CD4-positive, alpha-beta T cell (primary cell): ENCODE measurements at regions not wholly inside any gene's neighbourhood (a gene's known extent, or its start where the extent isn't known, plus 50 kb on each side); places are given as distances from the start of the nearest gene placed in this dataset.

Experiments used
- ATAC-seq: fragments of 200-7000 bp; cut with Tn5 transposase; one replicate; pipeline ENCODE4 v1.10.0; 2022; ENCODE audit warnings: mild to moderate bottlenecking; ENCODE audit not compliant: poor library complexity
- CTCF ChIA-PET: fragments of 350-600 bp; sonication (Branson Sonifier 250); formaldehyde crosslinking; loops from one replicate; lab custom pipeline; 2021; ENCODE audit warnings: antibody characterized with exemption, inconsistent platforms; lab: Charles Lee
- POLR2A ChIA-PET: fragments of 350-600 bp; sonication (Branson Sonifier 250); formaldehyde crosslinking; loops from one replicate; lab custom pipeline; 2021; ENCODE audit warnings: antibody characterized with exemption, inconsistent platforms; lab: Charles Lee
- DNase-seq, 14 experiments: peaks; one replicate each; pipeline ENCODE4 v3.0.0-alpha.2; 2013 to 2020; ENCODE audit warnings: mixed read lengths in 2 of 14
- H3K27ac ChIP-seq, 2 donors: one replicate each; pipeline versions ENCODE4 v1.5.1 to v1.7.0; 2013; ENCODE audit warnings: low read length in 2 of 2, low read depth in 1 of 2, mild to moderate bottlenecking in 1 of 2
- H3K27me3 ChIP-seq, 2 experiments: 1 replicate in 1 of 2; 2 replicates in 1 of 2; pipeline versions ENCODE4 v1.6.1 to v1.7.0; 2013; ENCODE audit warnings: low read length in 2 of 2, control low read depth in 1 of 2, mild to moderate bottlenecking in 1 of 2, moderate library complexity in 1 of 2; ENCODE audit not compliant: insufficient read depth in 2 of 2, control insufficient read depth in 1 of 2
- H3K36me3 ChIP-seq: one replicate; pipeline ENCODE4 v1.6.1; 2013; ENCODE audit warnings: low read length, control low read depth; ENCODE audit not compliant: insufficient read depth
- H3K4me1 ChIP-seq: one replicate; pipeline ENCODE4 v1.6.1; 2013; ENCODE audit warnings: low read length, control low read depth; ENCODE audit not compliant: insufficient read depth
- H3K4me3 ChIP-seq: one replicate; pipeline ENCODE4 v1.5.1; 2013; ENCODE audit warnings: mild to moderate bottlenecking, low read length, moderate library complexity
- H3K9me3 ChIP-seq, 2 experiments: 1 replicate in 1 of 2; 2 replicates in 1 of 2; pipeline versions ENCODE4 v1.6.1 to v1.7.0; 2013; ENCODE audit warnings: low read length in 2 of 2, mild to moderate bottlenecking in 2 of 2, control low read depth in 1 of 2, moderate library complexity in 1 of 2; ENCODE audit not compliant: control insufficient read depth in 1 of 2, insufficient read depth in 1 of 2
- H3K27ac Mint-ChIP-seq: one replicate; pipeline ENCODE4 v1.8.0; 2020; ENCODE audit warnings: mixed read lengths
- H3K27me3 Mint-ChIP-seq: one replicate; pipeline ENCODE4 v1.8.0; 2021; ENCODE audit warnings: mixed read lengths
- H3K36me3 Mint-ChIP-seq: one replicate; pipeline ENCODE4 v1.8.0; 2021; ENCODE audit warnings: low read depth, mixed read lengths
- H3K4me1 Mint-ChIP-seq: one replicate; pipeline ENCODE4 v1.8.0; 2021; ENCODE audit warnings: low read depth, mixed read lengths
- H3K4me3 Mint-ChIP-seq: one replicate; pipeline ENCODE4 v1.8.0; 2020; ENCODE audit warnings: mild to moderate bottlenecking, mixed read lengths
- H3K9me3 Mint-ChIP-seq: one replicate; pipeline ENCODE4 v1.8.0; 2020; ENCODE audit warnings: mixed read lengths
- intact Hi-C, 2 experiments: fragments of 100-400 bp; cut with DNase I in 1 of 2; cut with micrococcal nuclease in 1 of 2; formaldehyde crosslinking; loops; one replicate each; pipeline versions ENCODE4 v1.15.1 to v1.9.0; 2023 to 2025; cut with DNase I, micrococcal nuclease
- TF ChIP-seq, protein P1 (sequence below): fragments of 200-600 bp; IDR thresholded peaks from one replicate; pipeline ENCODE4 v1.8.0; 2022; ENCODE audit warnings: antibody characterized with exemption, mild to moderate bottlenecking

GRCh38 chr2:163247156-163247846 lies 408.7 kb upstream of the KCNH7 start:
- Histone ChIP-seq H3K27me3 (no peaks in the 10 kb centered on the region), H3K4me1 (no peaks in the 10 kb centered on the region), H3K9me3 (no peaks in the 10 kb centered on the region), H3K4me3 (no peak overlapping the region), H3K36me3 (no peaks in the 10 kb centered on the region), H3K27ac (no peak overlapping the region)
- Mint-ChIP-seq H3K27ac (no peak overlapping the region), H3K4me1 (no peaks in the 10 kb centered on the region), H3K36me3 (no peaks in the 10 kb centered on the region), H3K4me3 (no peak overlapping the region), H3K9me3 (no peaks in the 10 kb centered on the region), H3K27me3 (no peaks in the 10 kb centered on the region)
- no peak for DNase-seq
- TF ChIP-seq, protein P1, sequence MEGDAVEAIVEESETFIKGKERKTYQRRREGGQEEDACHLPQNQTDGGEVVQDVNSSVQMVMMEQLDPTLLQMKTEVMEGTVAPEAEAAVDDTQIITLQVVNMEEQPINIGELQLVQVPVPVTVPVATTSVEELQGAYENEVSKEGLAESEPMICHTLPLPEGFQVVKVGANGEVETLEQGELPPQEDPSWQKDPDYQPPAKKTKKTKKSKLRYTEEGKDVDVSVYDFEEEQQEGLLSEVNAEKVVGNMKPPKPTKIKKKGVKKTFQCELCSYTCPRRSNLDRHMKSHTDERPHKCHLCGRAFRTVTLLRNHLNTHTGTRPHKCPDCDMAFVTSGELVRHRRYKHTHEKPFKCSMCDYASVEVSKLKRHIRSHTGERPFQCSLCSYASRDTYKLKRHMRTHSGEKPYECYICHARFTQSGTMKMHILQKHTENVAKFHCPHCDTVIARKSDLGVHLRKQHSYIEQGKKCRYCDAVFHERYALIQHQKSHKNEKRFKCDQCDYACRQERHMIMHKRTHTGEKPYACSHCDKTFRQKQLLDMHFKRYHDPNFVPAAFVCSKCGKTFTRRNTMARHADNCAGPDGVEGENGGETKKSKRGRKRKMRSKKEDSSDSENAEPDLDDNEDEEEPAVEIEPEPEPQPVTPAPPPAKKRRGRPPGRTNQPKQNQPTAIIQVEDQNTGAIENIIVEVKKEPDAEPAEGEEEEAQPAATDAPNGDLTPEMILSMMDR = no peak
- no peak for ATAC-seq
- CTCF ChIA-PET = no interaction called here
- intact Hi-C loops = no loop called here
- POLR2A ChIA-PET = no interaction called here

GRCh38 chr2:163246135-163246534 lies 407.6 kb upstream of the KCNH7 start:
- no peak for ATAC-seq
- H3K4me3 ChIP-seq = no peak overlapping the region
- H3K36me3 Mint-ChIP-seq = no peaks in the 10 kb centered on the region
- no peaks in the 10 kb centered on the region for H3K27me3 ChIP-seq
- H3K4me1 ChIP-seq = no peaks in the 10 kb centered on the region
- ChIA-PET CTCF (no interaction called here), POLR2A (no interaction called here)
- peaks cover 0 to 5% of the 10 kb centered on the region in 2 experiments for H3K9me3 ChIP-seq
- no peaks in the 10 kb centered on the region for H3K4me1 Mint-ChIP-seq
- TF ChIP-seq, protein P1 = no peak
- no peaks in the 10 kb centered on the region for H3K27me3 Mint-ChIP-seq
- DNase-seq = no peak
- intact Hi-C loops = no loop called here
- no peak overlapping the region for H3K27ac ChIP-seq
- no peak overlapping the region for H3K27ac Mint-ChIP-seq
- H3K36me3 ChIP-seq = no peaks in the 10 kb centered on the region
- no peak overlapping the region for H3K4me3 Mint-ChIP-seq
- H3K9me3 Mint-ChIP-seq = peaks cover 3% of the 10 kb centered on the region

GRCh38 chr2:163236553-163236952 lies 398.0 kb upstream of the KCNH7 start:
- Histone ChIP-seq H3K4me3 (no peak overlapping the region), H3K4me1 (no peaks in the 10 kb centered on the region), H3K9me3 (peaks cover 0 to 9% of the 10 kb centered on the region in 2 experiments), H3K27me3 (no peaks in the 10 kb centered on the region), H3K36me3 (no peaks in the 10 kb centered on the region), H3K27ac (no peak overlapping the region)
- TF ChIP-seq, protein P1 = no peak
- H3K4me3 Mint-ChIP-seq = no peak overlapping the region
- H3K27me3 Mint-ChIP-seq = no peaks in the 10 kb centered on the region
- no peaks in the 10 kb centered on the region for H3K4me1 Mint-ChIP-seq
- ATAC-seq = no peak
- peaks cover 18% of the 10 kb centered on the region for H3K9me3 Mint-ChIP-seq
- no peak for DNase-seq
- H3K36me3 Mint-ChIP-seq = no peaks in the 10 kb centered on the region
- ChIA-PET CTCF (no interaction called here), POLR2A (no interaction called here)
- intact Hi-C loops = no loop called here
- no peak overlapping the region for H3K27ac Mint-ChIP-seq
